ENCODE measurements at regions not wholly inside any gene's neighbourhood (a gene's known extent, or its start where the extent isn't known, plus 50 kb on each side); places are given as distances from the start of the nearest gene placed in this dataset.

DNA sequence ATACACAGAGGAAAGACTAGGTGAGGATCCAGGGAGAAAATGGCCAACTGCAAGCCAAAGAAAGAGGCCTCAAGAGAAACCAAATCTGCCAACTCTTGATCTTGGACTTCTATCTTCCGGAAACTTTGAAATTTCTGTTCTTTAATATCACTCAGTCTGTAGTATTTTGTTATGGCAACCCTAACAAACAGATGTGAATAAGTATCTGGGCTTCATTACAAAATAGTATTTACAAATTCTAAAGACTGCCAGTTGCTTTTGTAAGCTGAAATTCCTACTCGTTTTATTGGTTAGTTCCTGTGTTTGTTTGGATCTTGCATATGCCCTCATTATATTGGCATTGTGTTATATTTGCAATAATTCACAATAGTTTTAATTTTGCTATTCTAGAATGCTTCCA is 143.2 kb upstream of the USP15 start:
- intact Hi-C loops (cut with DNase I), result no loop called here
- WGBS, 2 donors, result 65 to 66% methylated on average over 2 of the region's 2 CpGs
- no peak overlapping the region for H3K4me3 ChIP-seq
- ATAC-seq (no peak), DNase-seq (no peak)
- H3K27me3 ChIP-seq, result no peaks in the 10 kb centered on the region
- no peaks in the 10 kb centered on the region for H3K4me1 ChIP-seq
- TF ChIP-seq POLR2A (IDR thresholded peaks at IDR 0.05), result no peak
- TF ChIP-seq, protein P1, sequence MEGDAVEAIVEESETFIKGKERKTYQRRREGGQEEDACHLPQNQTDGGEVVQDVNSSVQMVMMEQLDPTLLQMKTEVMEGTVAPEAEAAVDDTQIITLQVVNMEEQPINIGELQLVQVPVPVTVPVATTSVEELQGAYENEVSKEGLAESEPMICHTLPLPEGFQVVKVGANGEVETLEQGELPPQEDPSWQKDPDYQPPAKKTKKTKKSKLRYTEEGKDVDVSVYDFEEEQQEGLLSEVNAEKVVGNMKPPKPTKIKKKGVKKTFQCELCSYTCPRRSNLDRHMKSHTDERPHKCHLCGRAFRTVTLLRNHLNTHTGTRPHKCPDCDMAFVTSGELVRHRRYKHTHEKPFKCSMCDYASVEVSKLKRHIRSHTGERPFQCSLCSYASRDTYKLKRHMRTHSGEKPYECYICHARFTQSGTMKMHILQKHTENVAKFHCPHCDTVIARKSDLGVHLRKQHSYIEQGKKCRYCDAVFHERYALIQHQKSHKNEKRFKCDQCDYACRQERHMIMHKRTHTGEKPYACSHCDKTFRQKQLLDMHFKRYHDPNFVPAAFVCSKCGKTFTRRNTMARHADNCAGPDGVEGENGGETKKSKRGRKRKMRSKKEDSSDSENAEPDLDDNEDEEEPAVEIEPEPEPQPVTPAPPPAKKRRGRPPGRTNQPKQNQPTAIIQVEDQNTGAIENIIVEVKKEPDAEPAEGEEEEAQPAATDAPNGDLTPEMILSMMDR (IDR thresholded peaks at IDR 0.05), result no peak
- H3K36me3 ChIP-seq (replicated peaks in 1 of 2; ENCODE audit: insufficient read depth in 1 of 2, low read depth in 2 of 2), result no peaks in the 10 kb centered on the region
- H3K9me3 ChIP-seq, result no peaks in the 10 kb centered on the region
- H3K27ac ChIP-seq, result no peak overlapping the region

DNA sequence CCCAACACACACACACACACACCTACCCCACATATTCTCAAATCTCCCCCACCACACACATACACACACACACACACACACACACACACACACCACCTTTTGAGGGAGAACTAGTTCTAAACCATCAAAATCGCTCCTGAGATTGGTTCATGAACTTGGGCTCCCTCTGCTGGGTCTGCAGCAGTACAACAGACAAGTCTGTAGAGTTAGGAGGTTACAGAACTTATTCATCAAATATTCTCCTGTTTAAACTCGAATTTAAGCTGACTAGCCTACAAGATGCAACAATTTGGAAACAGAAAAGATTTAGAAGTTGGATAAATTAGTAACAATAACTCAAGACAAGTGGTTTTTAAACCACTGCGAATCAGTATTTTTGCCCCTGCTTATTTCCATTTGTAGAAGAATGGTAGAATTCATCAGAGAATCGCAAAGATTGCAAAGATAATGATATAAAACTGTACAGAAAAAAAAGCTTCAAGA is 136.4 kb upstream of the USP15 start:
- H3K4me3 ChIP-seq, result no peak overlapping the region
- H3K27me3 ChIP-seq, result no peaks in the 10 kb centered on the region
- no peak overlapping the region for H3K27ac ChIP-seq
- H3K36me3 ChIP-seq (replicated peaks in 1 of 2; ENCODE audit: insufficient read depth in 1 of 2, low read depth in 2 of 2), result no peaks in the 10 kb centered on the region
- intact Hi-C loops (cut with DNase I), result no loop called here
- no peaks in the 10 kb centered on the region for H3K4me1 ChIP-seq
- TF ChIP-seq, protein P1 (IDR thresholded peaks at IDR 0.05), result peak; percentile 12 to 70 (median 55)
- TF ChIP-seq POLR2A (IDR thresholded peaks at IDR 0.05), result no peak
- WGBS, 2 donors, result 23 to 28% methylated on average over 4 of the region's 4 CpGs
- DNase-seq (peak; percentile 19 to 40 (median 29)), ATAC-seq (peak; percentile 50)
- H3K9me3 ChIP-seq, result no peaks in the 10 kb centered on the region

DNA sequence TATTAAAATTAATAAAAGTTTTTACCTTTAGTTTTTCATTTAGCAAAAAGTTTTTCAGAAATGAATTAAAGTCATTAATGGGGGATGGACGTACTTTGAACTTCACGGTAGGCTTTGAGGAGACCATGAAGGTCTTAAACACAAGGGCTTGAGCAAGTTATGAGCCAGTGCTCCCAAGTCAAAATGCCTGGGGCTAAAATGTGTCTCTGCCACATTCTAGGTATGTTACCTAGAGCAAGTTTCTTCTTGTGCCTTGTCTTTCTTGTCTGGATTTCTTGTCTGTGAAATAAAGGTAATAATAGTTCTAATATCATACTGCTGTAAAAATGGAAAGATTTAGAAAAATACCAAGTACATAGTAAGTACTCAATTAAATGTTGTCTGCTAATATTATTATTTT is 132.7 kb upstream of the USP15 start:
- H3K4me1 ChIP-seq, result no peaks in the 10 kb centered on the region
- H3K4me3 ChIP-seq, result no peak overlapping the region
- H3K27me3 ChIP-seq, result no peaks in the 10 kb centered on the region
- DNase-seq (no peak), ATAC-seq (no peak)
- no peak for TF ChIP-seq POLR2A (IDR thresholded peaks at IDR 0.05)
- TF ChIP-seq, protein P1 (IDR thresholded peaks at IDR 0.05), result no peak
- intact Hi-C loops (cut with DNase I), result no loop called here
- H3K27ac ChIP-seq, result no peak overlapping the region
- H3K36me3 ChIP-seq (replicated peaks in 1 of 2; ENCODE audit: insufficient read depth in 1 of 2, low read depth in 2 of 2), result no peaks in the 10 kb centered on the region
- WGBS, 2 donors, result 86 to 91% methylated on average over 2 of the region's 2 CpGs
- H3K9me3 ChIP-seq, result no peaks in the 10 kb centered on the region

DNA sequence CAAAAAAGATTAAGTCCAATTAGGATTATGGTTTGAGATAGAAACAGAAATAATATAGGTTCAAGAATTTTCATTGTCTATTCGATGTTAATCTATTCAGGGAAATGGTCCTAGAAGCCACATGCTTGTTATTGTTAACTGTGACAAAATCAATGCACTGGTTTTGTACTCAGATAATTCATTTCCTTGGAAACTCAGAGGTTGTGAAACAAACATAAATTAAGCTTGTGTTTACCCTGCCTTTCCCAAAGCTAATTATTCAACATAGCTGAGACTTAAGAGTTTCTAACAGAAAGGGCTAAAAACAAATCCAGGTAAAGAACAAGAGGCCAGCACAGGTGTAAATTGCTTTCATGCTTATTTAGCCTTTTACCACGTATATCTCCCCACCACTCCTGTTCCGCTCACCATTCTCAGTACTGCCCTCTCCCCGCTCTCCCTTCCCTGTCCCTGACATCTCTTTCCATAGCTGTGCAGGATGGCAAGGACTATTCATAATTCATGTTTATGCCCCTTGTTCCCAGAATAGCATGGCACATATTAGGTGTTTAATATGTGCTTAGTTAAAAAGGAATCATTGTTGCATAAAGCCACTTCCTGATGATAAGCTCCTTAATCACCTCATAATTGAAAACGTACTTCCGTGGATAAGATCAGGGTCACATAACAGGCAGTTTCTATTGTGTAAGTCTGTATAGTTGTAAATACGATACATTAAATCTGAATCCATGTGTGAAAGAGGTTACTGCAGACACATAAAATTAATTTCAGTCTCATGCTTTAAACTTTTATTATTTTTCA is 131.8 kb upstream of the USP15 start:
- no peaks in the 10 kb centered on the region for H3K4me1 ChIP-seq
- no peak overlapping the region for H3K4me3 ChIP-seq
- TF ChIP-seq POLR2A (IDR thresholded peaks at IDR 0.05), result no peak
- TF ChIP-seq, protein P1 (IDR thresholded peaks at IDR 0.05), result no peak
- H3K9me3 ChIP-seq, result no peaks in the 10 kb centered on the region
- intact Hi-C loops (cut with DNase I), result no loop called here
- no peaks in the 10 kb centered on the region for H3K27me3 ChIP-seq
- H3K36me3 ChIP-seq (replicated peaks in 1 of 2; ENCODE audit: insufficient read depth in 1 of 2, low read depth in 2 of 2), result no peaks in the 10 kb centered on the region
- H3K27ac ChIP-seq, result no peak overlapping the region
- DNase-seq, result no peak
- no peak for ATAC-seq
- WGBS, 2 donors, result 36 to 39% methylated on average over 7 of the region's 7 CpGs

DNA sequence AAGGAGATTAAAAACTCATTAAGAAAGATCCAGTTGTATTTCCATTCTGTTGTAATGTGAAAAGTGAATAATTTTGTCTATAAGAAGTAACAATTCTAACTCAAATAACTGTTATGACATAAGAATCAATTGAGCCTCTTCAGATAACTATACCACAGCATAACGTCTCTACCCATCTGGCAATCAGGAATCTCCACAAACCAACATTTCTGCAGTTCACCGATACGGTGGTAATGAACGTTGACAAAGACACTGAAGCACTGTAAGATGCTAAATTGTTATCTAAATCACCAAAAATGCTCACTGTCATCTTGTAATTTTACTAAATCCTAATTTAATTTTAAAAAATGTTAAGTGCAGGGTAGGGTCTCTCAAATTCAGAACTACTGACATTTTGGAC is 130.9 kb upstream of the USP15 start:
- H3K27ac ChIP-seq, result no peak overlapping the region
- H3K4me1 ChIP-seq, result no peaks in the 10 kb centered on the region
- no peaks in the 10 kb centered on the region for H3K27me3 ChIP-seq
- intact Hi-C loops (cut with DNase I), result no loop called here
- no peak for TF ChIP-seq POLR2A (IDR thresholded peaks at IDR 0.05)
- TF ChIP-seq, protein P1 (IDR thresholded peaks at IDR 0.05), result no peak
- H3K36me3 ChIP-seq (replicated peaks in 1 of 2; ENCODE audit: insufficient read depth in 1 of 2, low read depth in 2 of 2), result no peaks in the 10 kb centered on the region
- ATAC-seq (no peak), DNase-seq (no peak)
- H3K9me3 ChIP-seq, result no peaks in the 10 kb centered on the region
- WGBS, 2 donors, result 66 to 68% methylated on average over 4 of the region's 4 CpGs
- no peak overlapping the region for H3K4me3 ChIP-seq
